Glomerular endothelial cell (primary cell): ENCODE measurements at regions not wholly inside any gene's neighbourhood (a gene's known extent, or its start where the extent isn't known, plus 50 kb on each side); places are given as distances from the start of the nearest gene placed in this dataset.

Experiments
- DNase-seq: peaks from one replicate; pipeline ENCODE4 v3.0.0-alpha.2; 2011; ENCODE audit warnings: low read depth, low spot score; ENCODE audit errors: extremely low read depth

GRCh38 chr17:59451706-59452105 lies 113.7 kb upstream of the DHX40 start:
- no peak for DNase-seq

- DNase-seq: no peak
Observed at GRCh38 chr17:59454633-59455105, 110.7 kb upstream of the DHX40 start.

- no peak for DNase-seq
Observed at GRCh38 chr17:59456428-59456827, 109.0 kb upstream of the DHX40 start.

GRCh38 chr17:59456923-59457615 lies 108.3 kb upstream of the DHX40 start:
- DNase-seq: no peak

- DNase-seq: no peak
Observed at GRCh38 chr17:59462385-59462784, 103.0 kb upstream of the DHX40 start.

- no peak for DNase-seq
Observed at GRCh38 chr17:59464246-59464645, 101.2 kb upstream of the DHX40 start.

GRCh38 chr17:59465949-59466307 lies 99.5 kb upstream of the DHX40 start:
- DNase-seq: no peak

GRCh38 chr17:59466946-59467801 lies 98.2 kb upstream of the DHX40 start:
- DNase-seq: no peak

- no peak for DNase-seq
Observed at GRCh38 chr17:59469786-59470485, 95.5 kb upstream of the DHX40 start.

GRCh38 chr17:59470624-59471297 lies 94.6 kb upstream of the DHX40 start:
- no peak for DNase-seq

- DNase-seq: no peak
Observed at GRCh38 chr17:59476413-59476812, 89.0 kb upstream of the DHX40 start.

GRCh38 chr17:59479141-59479540 lies 86.3 kb upstream of the DHX40 start:
- no peak for DNase-seq

GRCh38 chr17:59483860-59484259 lies 81.5 kb upstream of the DHX40 start:
- no peak for DNase-seq

GRCh38 chr17:59485015-59485414 lies 80.4 kb upstream of the DHX40 start:
- no peak for DNase-seq

- DNase-seq: no peak
Observed at GRCh38 chr17:59485946-59486345, 79.5 kb upstream of the DHX40 start.

GRCh38 chr17:59487161-59487873 lies 78.1 kb upstream of the DHX40 start:
- DNase-seq: no peak

GRCh38 chr17:59488805-59489204 lies 76.6 kb upstream of the DHX40 start:
- DNase-seq: no peak

- no peak for DNase-seq
Observed at GRCh38 chr17:59490216-59490615, 75.2 kb upstream of the DHX40 start.

- DNase-seq: no peak
Observed at GRCh38 chr17:59491353-59492090, 73.9 kb upstream of the DHX40 start.

- DNase-seq: no peak
Observed at GRCh38 chr17:59492091-59492451, 73.3 kb upstream of the DHX40 start.
